Osteoblast (primary cell): ENCODE measurements at regions not wholly inside any gene's neighbourhood (a gene's known extent, or its start where the extent isn't known, plus 50 kb on each side); places are given as distances from the start of the nearest gene placed in this dataset.
"Not testable (repeated sequence)": the region's sequence is repeated elsewhere in the genome, so short reads cannot be mapped to it uniquely, and the experiment has no call there.

Experiments
- DNase-seq: peaks from one replicate; pipeline ENCODE4 v3.0.0; 2011; ENCODE audit warnings: low spot score, mixed read lengths; ENCODE audit not compliant: insufficient read length; ENCODE audit errors: missing footprints
- H2AFZ ChIP-seq: 2 replicates; pipeline ENCODE4 v1.6.0; 2011; ENCODE audit warnings: mild to moderate bottlenecking, low read length
- H3K27ac ChIP-seq: 2 replicates; pipeline ENCODE4 v1.5.1; 2011; ENCODE audit warnings: mild to moderate bottlenecking, low read depth, low read length, moderate library complexity
- H3K27me3 ChIP-seq: 2 replicates; pipeline ENCODE4 v1.6.0; 2012; ENCODE audit warnings: mild to moderate bottlenecking, control low read depth, inconsistent platforms, low read length, moderate library complexity; ENCODE audit not compliant: insufficient read depth
- H3K36me3 ChIP-seq: 2 replicates; pipeline ENCODE4 v1.5.1; 2011; ENCODE audit warnings: mild to moderate bottlenecking, low read length, control low read depth, moderate library complexity; ENCODE audit not compliant: insufficient read depth
- H3K4me1 ChIP-seq: 2 replicates; pipeline ENCODE4 v1.5.1; 2011; ENCODE audit warnings: mild to moderate bottlenecking, low read length, control low read depth, moderate library complexity; ENCODE audit not compliant: insufficient read depth
- H3K4me2 ChIP-seq: 2 replicates; pipeline ENCODE4 v1.6.0; 2011; ENCODE audit warnings: mild to moderate bottlenecking, low read length; ENCODE audit not compliant: insufficient read depth
- H3K4me3 ChIP-seq: fragments of 200-600 bp; sonication (generic); 3 replicates; pipeline ENCODE4 v1.5.1; 2012; ENCODE audit warnings: mild to moderate bottlenecking, low read length, inconsistent platforms; ENCODE audit not compliant: insufficient read depth
- H3K79me2 ChIP-seq: 2 replicates; pipeline ENCODE4 v1.6.0; 2012; ENCODE audit warnings: mild to moderate bottlenecking, low read length, control low read depth, inconsistent platforms; ENCODE audit not compliant: insufficient read depth
- H3K9me3 ChIP-seq: 2 replicates; pipeline ENCODE4 v1.5.1; 2011; ENCODE audit warnings: low read depth, low read length, control low read depth
- H4K20me1 ChIP-seq: 2 replicates; pipeline ENCODE4 v1.6.0; 2012; ENCODE audit warnings: mild to moderate bottlenecking, low read length, control low read depth; ENCODE audit not compliant: insufficient read depth
- TF ChIP-seq, protein P1 (sequence below): IDR thresholded peaks from 2 replicates; pipeline ENCODE4 v1.5.1; 2011; ENCODE audit warnings: mild to moderate bottlenecking, low read depth, low read length, moderate library complexity; ENCODE audit errors: extremely low read depth

GRCh38 chr10:8852546-8852945 is 798.1 kb downstream of the GATA3 start:
- TF ChIP-seq, protein P1, sequence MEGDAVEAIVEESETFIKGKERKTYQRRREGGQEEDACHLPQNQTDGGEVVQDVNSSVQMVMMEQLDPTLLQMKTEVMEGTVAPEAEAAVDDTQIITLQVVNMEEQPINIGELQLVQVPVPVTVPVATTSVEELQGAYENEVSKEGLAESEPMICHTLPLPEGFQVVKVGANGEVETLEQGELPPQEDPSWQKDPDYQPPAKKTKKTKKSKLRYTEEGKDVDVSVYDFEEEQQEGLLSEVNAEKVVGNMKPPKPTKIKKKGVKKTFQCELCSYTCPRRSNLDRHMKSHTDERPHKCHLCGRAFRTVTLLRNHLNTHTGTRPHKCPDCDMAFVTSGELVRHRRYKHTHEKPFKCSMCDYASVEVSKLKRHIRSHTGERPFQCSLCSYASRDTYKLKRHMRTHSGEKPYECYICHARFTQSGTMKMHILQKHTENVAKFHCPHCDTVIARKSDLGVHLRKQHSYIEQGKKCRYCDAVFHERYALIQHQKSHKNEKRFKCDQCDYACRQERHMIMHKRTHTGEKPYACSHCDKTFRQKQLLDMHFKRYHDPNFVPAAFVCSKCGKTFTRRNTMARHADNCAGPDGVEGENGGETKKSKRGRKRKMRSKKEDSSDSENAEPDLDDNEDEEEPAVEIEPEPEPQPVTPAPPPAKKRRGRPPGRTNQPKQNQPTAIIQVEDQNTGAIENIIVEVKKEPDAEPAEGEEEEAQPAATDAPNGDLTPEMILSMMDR, result no peak

GRCh38 chr10:8853048-8853447 is 798.6 kb downstream of the GATA3 start:
- no peak overlapping the region for H2AFZ ChIP-seq
- H3K79me2 ChIP-seq, result no peaks in the 10 kb centered on the region
- H3K4me2 ChIP-seq, result no peak overlapping the region
- H3K4me1 ChIP-seq, result no peaks in the 10 kb centered on the region
- DNase-seq, result no peak
- no peak overlapping the region for H3K4me3 ChIP-seq
- no peak overlapping the region for H3K27ac ChIP-seq
- no peaks in the 10 kb centered on the region for H3K9me3 ChIP-seq
- no peaks in the 10 kb centered on the region for H4K20me1 ChIP-seq
- H3K36me3 ChIP-seq, result no peaks in the 10 kb centered on the region
- no peaks in the 10 kb centered on the region for H3K27me3 ChIP-seq
- TF ChIP-seq, protein P1, result no peak

More at GRCh38 chr10:8852546-8852945, 798.1 kb downstream of the GATA3 start:
- Histone ChIP-seq H3K27me3 (no peaks in the 10 kb centered on the region), H2AFZ (no peak overlapping the region), H3K79me2 (no peaks in the 10 kb centered on the region), H4K20me1 (no peaks in the 10 kb centered on the region), H3K36me3 (no peaks in the 10 kb centered on the region), H3K27ac (no peak overlapping the region), H3K9me3 (no peaks in the 10 kb centered on the region), H3K4me3 (no peak overlapping the region), H3K4me2 (no peak overlapping the region), H3K4me1 (no peaks in the 10 kb centered on the region)
- no peak for DNase-seq

- H3K27ac ChIP-seq, H3K4me2 ChIP-seq: not testable (repeated sequence)
Observed at GRCh38 chr10:8868924-8869323, 814.4 kb downstream of the GATA3 start.

GRCh38 chr10:8873310-8873709 is 818.8 kb downstream of the GATA3 start:
- no peak overlapping the region for H3K27ac ChIP-seq
- no peaks in the 10 kb centered on the region for H4K20me1 ChIP-seq
- H3K79me2 ChIP-seq, result no peaks in the 10 kb centered on the region
- TF ChIP-seq, protein P1, result no peak
- H3K36me3 ChIP-seq, result no peaks in the 10 kb centered on the region
- no peak overlapping the region for H2AFZ ChIP-seq
- H3K4me1 ChIP-seq, result no peaks in the 10 kb centered on the region
- no peaks in the 10 kb centered on the region for H3K9me3 ChIP-seq
- no peak for DNase-seq
- H3K27me3 ChIP-seq, result no peaks in the 10 kb centered on the region
- no peak overlapping the region for H3K4me2 ChIP-seq
- H3K4me3 ChIP-seq, result no peak overlapping the region

More at GRCh38 chr10:8868924-8869323, 814.4 kb downstream of the GATA3 start:
- not testable (repeated sequence) for H4K20me1 ChIP-seq, H3K36me3 ChIP-seq, DNase-seq, H3K27me3 ChIP-seq, H3K79me2 ChIP-seq, H3K9me3 ChIP-seq, H3K4me3 ChIP-seq, H3K4me1 ChIP-seq, H2AFZ ChIP-seq
